T-helper 17 cell (primary cell): ENCODE measurements at regions not wholly inside any gene's neighbourhood (a gene's known extent, or its start where the extent isn't known, plus 50 kb on each side); places are given as distances from the start of the nearest gene placed in this dataset.
"Not testable (repeated sequence)": the region's sequence is repeated elsewhere in the genome, so short reads cannot be mapped to it uniquely, and the experiment has no call there.

Experiments
- ATAC-seq: fragments of 150-1000 bp; cut with Tn5 transposase; 2 replicates; pipeline ENCODE4 v1.10.0; 2021; ENCODE audit warnings: mild to moderate bottlenecking, moderate library complexity
- DNase-seq, 3 donors: peaks; one replicate each; pipeline versions ENCODE4 v3.0.0 to v3.0.0-alpha.2; 2020 to 2021
- H3K9me3 ChIP-seq: one replicate; pipeline ENCODE4 v1.7.0; 2013; ENCODE audit warnings: low read length, mild to moderate bottlenecking; ENCODE audit not compliant: control insufficient read depth, poor library complexity, severe bottlenecking
- H3K27ac Mint-ChIP-seq: one replicate; pipeline ENCODE4 v1.8.0; 2022; ENCODE audit warnings: mild to moderate bottlenecking, moderate library complexity, mixed read lengths
- H3K27me3 Mint-ChIP-seq: one replicate; pipeline ENCODE4 v1.8.0; 2022; ENCODE audit warnings: mixed read lengths
- H3K36me3 Mint-ChIP-seq: one replicate; pipeline ENCODE4 v1.8.0; 2022; ENCODE audit warnings: low read depth, mixed read lengths
- H3K4me1 Mint-ChIP-seq: one replicate; pipeline ENCODE4 v1.8.0; 2022; ENCODE audit warnings: mild to moderate bottlenecking, mixed read lengths
- H3K4me3 Mint-ChIP-seq: one replicate; pipeline ENCODE4 v1.8.0; 2022; ENCODE audit warnings: mild to moderate bottlenecking, moderate library complexity, mixed read lengths

- ATAC-seq (no peak), DNase-seq (no peak)
- no peaks in the 10 kb centered on the region for H3K9me3 ChIP-seq
- Mint-ChIP-seq H3K4me3 (no peak overlapping the region), H3K36me3 (no peaks in the 10 kb centered on the region), H3K4me1 (no peaks in the 10 kb centered on the region), H3K27ac (no peak overlapping the region), H3K27me3 (peaks cover 9% of the 10 kb centered on the region)
Measured at GRCh38 chr12:74401035-74401434, 136.6 kb upstream of the ATXN7L3B start.

- H3K9me3 ChIP-seq = no peaks in the 10 kb centered on the region
- Mint-ChIP-seq H3K36me3 (no peaks in the 10 kb centered on the region), H3K27ac (no peak overlapping the region), H3K4me1 (no peaks in the 10 kb centered on the region), H3K27me3 (peaks cover 7% of the 10 kb centered on the region), H3K4me3 (no peak overlapping the region)
- ATAC-seq (no peak), DNase-seq (no peak)
Measured at GRCh38 chr12:74401966-74402365, 135.7 kb upstream of the ATXN7L3B start.

- DNase-seq, H3K36me3 Mint-ChIP-seq, H3K4me3 Mint-ChIP-seq, ATAC-seq, H3K27ac Mint-ChIP-seq, H3K27me3 Mint-ChIP-seq, H3K4me1 Mint-ChIP-seq, H3K9me3 ChIP-seq: not testable (repeated sequence)
Measured at GRCh38 chr12:74403221-74403470, 134.5 kb upstream of the ATXN7L3B start.

- ATAC-seq (no peak), DNase-seq (no peak)
- no peak overlapping the region for H3K27ac Mint-ChIP-seq
- H3K27me3 Mint-ChIP-seq = peaks cover 24% of the 10 kb centered on the region
- H3K9me3 ChIP-seq = no peaks in the 10 kb centered on the region
- no peaks in the 10 kb centered on the region for H3K36me3 Mint-ChIP-seq
- no peaks in the 10 kb centered on the region for H3K4me1 Mint-ChIP-seq
- H3K4me3 Mint-ChIP-seq = no peak overlapping the region
Measured at GRCh38 chr12:74408601-74409166, 129.0 kb upstream of the ATXN7L3B start.

GRCh38 chr12:74412606-74413230 is 124.9 kb upstream of the ATXN7L3B start:
- H3K27me3 Mint-ChIP-seq = peaks cover 20% of the 10 kb centered on the region
- no peaks in the 10 kb centered on the region for H3K4me1 Mint-ChIP-seq
- H3K27ac Mint-ChIP-seq = no peak overlapping the region
- no peaks in the 10 kb centered on the region for H3K9me3 ChIP-seq
- H3K4me3 Mint-ChIP-seq = no peak overlapping the region
- no peaks in the 10 kb centered on the region for H3K36me3 Mint-ChIP-seq
- no peak for DNase-seq
- no peak for ATAC-seq

GRCh38 chr12:74415633-74416032 is 122.0 kb upstream of the ATXN7L3B start:
- no peaks in the 10 kb centered on the region for H3K9me3 ChIP-seq
- H3K4me3 Mint-ChIP-seq = no peak overlapping the region
- DNase-seq (no peak), ATAC-seq (no peak)
- no peaks in the 10 kb centered on the region for H3K4me1 Mint-ChIP-seq
- no peak overlapping the region for H3K27ac Mint-ChIP-seq
- H3K36me3 Mint-ChIP-seq = no peaks in the 10 kb centered on the region
- peaks cover 15% of the 10 kb centered on the region for H3K27me3 Mint-ChIP-seq

- no peak overlapping the region for H3K4me3 Mint-ChIP-seq
- no peak for DNase-seq
Measured at GRCh38 chr12:74418573-74418972, 119.1 kb upstream of the ATXN7L3B start.

GRCh38 chr12:74424778-74425177 is 112.9 kb upstream of the ATXN7L3B start:
- Mint-ChIP-seq H3K4me3 (no peak overlapping the region), H3K27ac (no peak overlapping the region), H3K27me3 (peaks cover 6% of the 10 kb centered on the region), H3K4me1 (no peaks in the 10 kb centered on the region), H3K36me3 (no peaks in the 10 kb centered on the region)
- no peak for DNase-seq
- no peak for ATAC-seq
- H3K9me3 ChIP-seq = no peaks in the 10 kb centered on the region

More at GRCh38 chr12:74418573-74418972, 119.1 kb upstream of the ATXN7L3B start:
- Mint-ChIP-seq H3K27ac (no peak overlapping the region), H3K36me3 (no peaks in the 10 kb centered on the region), H3K27me3 (peaks cover 10% of the 10 kb centered on the region), H3K4me1 (no peaks in the 10 kb centered on the region)
- H3K9me3 ChIP-seq = no peaks in the 10 kb centered on the region
- ATAC-seq = no peak

- no peak for ATAC-seq
- Mint-ChIP-seq H3K27me3 (peaks cover 6% of the 10 kb centered on the region), H3K36me3 (no peaks in the 10 kb centered on the region)
Measured at GRCh38 chr12:74426091-74426490, 111.5 kb upstream of the ATXN7L3B start.

GRCh38 chr12:74429535-74429934 is 108.1 kb upstream of the ATXN7L3B start:
- no peak overlapping the region for H3K4me3 Mint-ChIP-seq
- ATAC-seq = no peak

More at GRCh38 chr12:74426091-74426490, 111.5 kb upstream of the ATXN7L3B start:
- DNase-seq = no peak
- H3K4me3 Mint-ChIP-seq = no peak overlapping the region
- no peak overlapping the region for H3K27ac Mint-ChIP-seq
- no peaks in the 10 kb centered on the region for H3K9me3 ChIP-seq
- no peaks in the 10 kb centered on the region for H3K4me1 Mint-ChIP-seq

GRCh38 chr12:74431801-74432200 is 105.8 kb upstream of the ATXN7L3B start:
- DNase-seq (no peak), ATAC-seq (no peak)
- H3K4me1 Mint-ChIP-seq = no peaks in the 10 kb centered on the region
- no peaks in the 10 kb centered on the region for H3K9me3 ChIP-seq
- H3K27ac Mint-ChIP-seq = no peak overlapping the region
- peaks cover 6% of the 10 kb centered on the region for H3K27me3 Mint-ChIP-seq
- no peak overlapping the region for H3K4me3 Mint-ChIP-seq
- no peaks in the 10 kb centered on the region for H3K36me3 Mint-ChIP-seq

More at GRCh38 chr12:74429535-74429934, 108.1 kb upstream of the ATXN7L3B start:
- H3K27ac Mint-ChIP-seq = no peak overlapping the region
- no peaks in the 10 kb centered on the region for H3K4me1 Mint-ChIP-seq
- peaks cover 6% of the 10 kb centered on the region for H3K27me3 Mint-ChIP-seq
- no peak for DNase-seq
- no peaks in the 10 kb centered on the region for H3K36me3 Mint-ChIP-seq
- no peaks in the 10 kb centered on the region for H3K9me3 ChIP-seq

- H3K9me3 ChIP-seq = no peaks in the 10 kb centered on the region
- Mint-ChIP-seq H3K27ac (no peak overlapping the region), H3K4me3 (no peak overlapping the region), H3K4me1 (no peaks in the 10 kb centered on the region), H3K36me3 (no peaks in the 10 kb centered on the region), H3K27me3 (peaks cover 24% of the 10 kb centered on the region)
- ATAC-seq (no peak), DNase-seq (no peak)
Measured at GRCh38 chr12:74440469-74440868, 97.2 kb upstream of the ATXN7L3B start.

GRCh38 chr12:74441872-74442271 is 95.8 kb upstream of the ATXN7L3B start:
- H3K4me3 Mint-ChIP-seq = no peak overlapping the region
- H3K27me3 Mint-ChIP-seq = peaks cover 24% of the 10 kb centered on the region
- no peak overlapping the region for H3K27ac Mint-ChIP-seq
- DNase-seq = no peak
- no peak for ATAC-seq
- no peaks in the 10 kb centered on the region for H3K9me3 ChIP-seq
- no peaks in the 10 kb centered on the region for H3K4me1 Mint-ChIP-seq
- no peaks in the 10 kb centered on the region for H3K36me3 Mint-ChIP-seq

- no peak for ATAC-seq
- Mint-ChIP-seq H3K27ac (no peak overlapping the region), H3K27me3 (no peaks in the 10 kb centered on the region), H3K4me3 (no peak overlapping the region), H3K36me3 (no peaks in the 10 kb centered on the region), H3K4me1 (no peaks in the 10 kb centered on the region)
- DNase-seq = no peak
- H3K9me3 ChIP-seq = no peaks in the 10 kb centered on the region
Measured at GRCh38 chr12:74446466-74446865, 91.2 kb upstream of the ATXN7L3B start.
